HG02973 (cell line): ENCODE measurements at regions not wholly inside any gene's neighbourhood (a gene's known extent, or its start where the extent isn't known, plus 50 kb on each side); places are given as distances from the start of the nearest gene placed in this dataset.
"Not testable (repeated sequence)": the region's sequence is repeated elsewhere in the genome, so short reads cannot be mapped to it uniquely, and the experiment has no call there.

ENCODE experiments used
- ATAC-seq: cut with Tn5 transposase; IDR thresholded peaks from one replicate; pipeline ENCODE4 v1.9.1; 2021; ENCODE audit warnings: moderate library complexity; ENCODE audit not compliant: unreplicated experiment

DNA sequence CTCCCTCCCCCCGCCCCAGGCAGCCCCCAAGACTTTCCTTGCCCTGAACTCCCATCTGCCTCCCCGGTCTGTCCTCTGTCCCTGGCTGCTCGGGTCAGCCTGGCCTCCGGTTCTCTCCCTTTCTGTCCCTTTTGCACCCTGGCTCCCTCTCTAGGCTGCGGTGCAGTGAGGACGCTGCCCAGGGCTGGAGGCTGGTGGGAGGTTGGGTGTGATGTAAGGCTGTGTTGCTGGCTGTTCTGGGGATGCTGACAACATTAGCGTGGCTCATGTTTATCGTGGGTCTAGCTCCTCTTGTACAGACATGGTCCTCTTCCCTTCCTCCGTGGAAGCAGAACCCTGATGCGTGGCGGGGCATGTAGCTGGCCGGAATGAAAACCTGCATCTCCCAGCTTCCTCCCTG, 357.5 kb downstream of the CNTNAP3B start:
- not testable (repeated sequence) for ATAC-seq

DNA sequence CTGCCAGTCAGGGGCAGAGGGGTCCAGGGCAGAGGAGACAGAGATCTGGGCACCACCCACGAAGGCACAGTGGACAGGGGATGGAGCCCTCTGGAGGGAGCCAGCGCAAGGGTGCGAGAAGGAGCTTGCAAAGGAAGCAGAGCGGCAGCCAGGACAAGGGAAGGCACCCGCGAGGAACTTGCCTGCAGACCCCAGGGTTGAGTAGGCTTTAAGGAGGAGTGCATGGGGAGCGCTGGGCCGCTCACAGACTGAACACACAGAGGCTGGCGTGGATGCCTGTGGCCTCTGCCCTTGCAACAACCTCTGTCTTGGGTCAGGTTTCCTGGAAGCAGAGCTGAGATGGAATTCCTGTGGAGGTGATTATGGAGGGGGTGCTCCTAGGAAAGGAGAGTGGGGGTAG, 374.4 kb downstream of the CNTNAP3B start:
- not testable (repeated sequence) for ATAC-seq

DNA sequence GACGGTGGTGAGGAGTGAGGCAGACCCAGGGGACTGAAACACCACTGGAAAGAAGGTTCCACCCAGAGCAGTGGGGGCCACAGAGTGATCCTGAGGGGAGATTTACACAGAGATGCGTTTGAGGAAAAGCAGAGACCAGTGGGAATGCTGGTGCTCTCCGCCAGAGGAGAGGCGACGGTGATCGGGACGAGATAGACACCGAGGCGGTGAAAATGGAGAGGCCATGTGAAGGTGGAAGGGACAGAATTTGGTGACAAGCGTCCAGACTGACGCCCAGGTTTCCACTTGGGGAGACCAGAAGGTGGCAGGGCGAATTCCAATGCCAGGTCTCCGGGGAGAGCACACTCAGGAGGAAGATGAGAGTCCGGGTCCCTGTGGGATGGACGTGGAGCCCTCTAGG, 374.8 kb downstream of the CNTNAP3B start:
- ATAC-seq: not testable (repeated sequence)

DNA sequence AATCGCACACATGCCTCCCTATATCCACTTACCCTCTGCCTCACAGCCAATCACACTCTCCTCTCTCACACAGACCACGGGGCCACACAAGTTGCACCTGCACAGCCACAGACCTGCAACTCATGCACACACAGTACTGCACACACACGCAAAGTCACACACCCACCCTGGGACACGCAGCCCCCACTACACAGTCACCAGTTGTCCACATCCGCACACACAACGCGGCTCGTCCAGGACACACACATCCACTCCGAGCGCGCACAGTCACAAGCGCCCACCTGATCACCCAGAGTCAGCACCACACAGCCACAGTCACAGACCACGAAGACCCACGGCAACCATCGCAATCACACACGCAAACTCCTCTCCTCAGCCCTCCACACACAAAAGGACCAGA, 387.3 kb downstream of the CNTNAP3B start:
- not testable (repeated sequence) for ATAC-seq

DNA sequence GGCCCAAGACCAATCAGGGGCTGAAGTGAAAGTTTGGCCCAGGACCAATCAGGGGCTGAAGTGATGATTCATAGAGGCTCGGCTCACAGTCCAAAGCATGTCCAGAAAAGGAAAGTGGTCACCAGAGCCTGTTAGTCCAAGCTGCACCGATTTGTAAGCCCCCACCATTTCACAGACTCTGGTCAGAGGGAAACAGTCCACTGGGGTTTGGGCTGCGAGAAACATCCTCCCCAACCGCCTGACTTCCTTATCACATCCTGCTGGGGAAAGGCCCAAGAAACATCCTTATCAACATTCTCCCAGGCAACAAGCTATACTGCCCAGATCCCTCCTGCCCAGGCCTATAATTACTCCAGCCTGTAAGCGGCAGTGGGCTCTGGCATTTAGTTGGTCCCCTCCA, 388.1 kb downstream of the CNTNAP3B start:
- ATAC-seq: not testable (repeated sequence)

DNA sequence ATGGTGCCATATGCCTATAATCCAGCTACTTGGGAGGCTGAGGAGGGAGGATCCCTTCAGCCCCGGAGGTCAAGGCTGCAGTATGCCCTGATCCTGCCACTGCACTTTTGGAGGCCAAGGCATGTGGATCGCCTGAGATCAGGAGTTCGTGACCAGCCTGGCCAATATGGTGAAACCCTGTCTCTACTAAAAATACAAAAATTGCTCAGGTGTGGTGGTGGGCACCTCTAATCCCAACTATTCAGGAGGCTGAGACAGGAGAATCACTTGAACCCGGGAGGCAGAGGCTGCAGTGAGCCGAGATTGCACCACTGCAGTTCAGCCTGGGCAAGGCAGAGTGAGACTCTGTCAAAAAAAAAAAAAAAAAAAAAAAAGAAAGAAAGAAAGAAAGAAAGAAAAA, 390.5 kb downstream of the CNTNAP3B start:
- ATAC-seq: not testable (repeated sequence)

DNA sequence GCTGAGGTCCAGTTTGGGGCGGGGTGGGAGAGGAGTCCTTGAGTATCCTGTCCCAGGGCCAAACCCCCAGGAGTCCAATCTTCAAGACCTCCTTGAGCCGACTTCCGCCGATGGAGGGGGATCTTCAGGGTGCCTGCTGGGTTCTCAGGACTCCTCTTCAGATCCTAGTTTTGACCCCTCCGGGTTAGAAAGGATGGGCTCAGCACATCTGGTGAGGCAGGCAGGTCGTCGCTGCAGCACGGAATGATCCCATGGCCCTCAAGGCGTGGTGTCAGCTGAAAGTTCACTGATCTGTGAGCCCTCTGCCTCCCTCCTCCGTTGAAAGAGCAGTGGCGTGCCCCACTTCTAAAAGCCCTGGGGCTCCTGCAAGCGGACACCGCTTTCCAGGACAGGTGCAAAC, 430.0 kb downstream of the CNTNAP3B start:
- not testable (repeated sequence) for ATAC-seq

DNA sequence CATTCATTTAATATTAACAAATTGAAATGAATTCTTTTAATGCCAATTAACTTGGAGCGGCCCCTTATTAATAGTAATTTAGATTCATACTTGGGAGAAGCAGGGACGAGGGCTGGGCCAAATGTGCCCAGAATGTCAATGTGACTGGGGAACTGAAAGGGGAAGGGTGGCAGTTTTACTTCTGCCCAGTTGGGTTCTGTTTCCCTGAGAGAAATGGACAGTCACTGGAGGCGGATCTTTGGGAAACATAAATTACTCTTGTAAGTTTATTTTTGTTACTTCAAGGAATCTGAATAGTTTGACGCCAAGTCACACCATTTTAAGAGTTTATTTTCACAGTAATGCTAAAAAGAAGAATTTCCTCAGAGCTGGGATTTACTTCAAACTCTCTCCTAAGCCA, 432.1 kb downstream of the CNTNAP3B start:
- ATAC-seq: not testable (repeated sequence)

DNA sequence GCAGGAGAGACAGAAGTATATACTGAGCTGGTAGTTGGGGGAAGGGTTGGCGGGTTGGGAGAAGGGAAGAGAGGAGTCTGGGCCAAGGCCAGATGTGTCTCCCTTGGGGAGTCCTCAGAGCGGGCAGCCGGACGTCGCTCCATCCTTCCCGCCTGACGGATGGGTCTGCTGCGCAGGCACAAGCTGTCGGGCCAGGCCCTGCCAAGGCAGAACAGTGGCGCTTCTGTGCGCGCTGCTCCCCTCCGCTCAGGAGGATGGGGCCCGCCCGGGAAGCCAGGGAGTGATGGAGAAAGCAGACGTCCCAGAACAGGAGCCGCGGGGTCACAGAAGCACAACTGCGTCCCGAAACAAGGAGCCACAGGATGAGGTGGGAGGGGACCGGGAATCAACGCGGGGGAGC, 449.9 kb downstream of the CNTNAP3B start:
- not testable (repeated sequence) for ATAC-seq

DNA sequence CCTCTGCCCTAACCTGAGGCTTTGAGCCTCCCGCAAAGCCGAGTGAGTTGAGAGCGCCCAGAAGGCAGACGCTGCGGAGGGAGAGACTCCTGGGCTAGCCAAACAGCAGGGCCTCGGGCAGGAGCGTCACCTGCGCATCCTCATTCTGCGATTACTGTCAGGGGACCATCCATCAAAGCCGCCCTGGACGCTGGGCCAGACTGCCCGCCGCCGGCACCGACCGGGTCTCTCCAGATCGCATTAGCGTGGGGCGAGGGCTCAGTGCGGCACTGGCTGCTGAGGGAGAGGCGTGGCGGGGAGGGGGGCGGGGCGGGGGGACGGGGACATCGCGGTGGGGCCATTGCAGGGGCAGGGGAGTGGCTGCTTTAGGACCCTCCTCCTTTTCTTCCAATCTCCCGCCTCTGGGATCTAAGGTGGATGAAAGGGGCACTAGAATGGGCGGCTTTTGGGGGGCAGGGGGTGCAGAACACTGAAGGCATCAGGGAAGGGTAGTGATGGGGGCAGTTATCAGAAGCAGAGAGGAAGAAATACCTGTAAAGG, 465.7 kb downstream of the CNTNAP3B start:
- not testable (repeated sequence) for ATAC-seq

DNA sequence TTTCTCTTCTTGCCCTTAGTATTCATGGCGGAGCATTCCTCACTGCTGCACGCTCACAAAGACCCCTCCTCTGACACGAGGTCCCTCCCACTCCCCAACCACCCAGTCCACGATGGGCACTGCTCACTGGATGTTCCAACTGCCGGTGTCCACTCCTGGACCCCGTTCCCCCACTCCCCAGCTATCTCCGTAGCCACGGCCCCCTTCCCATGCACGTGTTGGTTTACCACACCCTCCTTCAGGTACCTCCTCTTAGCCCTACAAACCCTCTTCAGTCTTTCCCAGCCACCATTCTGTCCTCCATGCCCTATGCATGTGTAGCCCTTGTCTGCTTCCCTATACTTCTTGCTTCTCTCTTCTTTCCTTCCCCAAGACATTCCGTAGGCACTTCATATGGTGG, 469.6 kb upstream of the ZNG1F start:
- ATAC-seq: not testable (repeated sequence)

DNA sequence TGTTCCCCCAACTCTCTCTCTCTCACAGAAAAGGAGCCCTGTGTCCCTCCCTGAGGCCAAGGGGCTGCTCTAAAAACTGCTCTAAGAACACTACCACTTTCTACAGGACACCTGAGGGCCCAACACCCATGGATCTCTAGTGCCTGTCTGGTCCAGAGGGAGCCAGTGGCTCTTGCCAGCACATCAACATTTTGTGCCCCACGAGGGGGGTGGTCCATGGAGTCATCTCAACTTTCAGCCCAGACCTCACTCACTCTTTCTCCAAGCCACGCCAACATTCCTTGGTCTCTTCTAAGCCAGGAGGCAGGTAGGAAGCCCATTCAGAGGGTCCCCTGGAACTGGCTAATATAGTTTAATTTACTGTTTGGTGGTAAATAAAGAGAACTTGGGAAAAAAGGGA, 469.0 kb upstream of the ZNG1F start:
- not testable (repeated sequence) for ATAC-seq

DNA sequence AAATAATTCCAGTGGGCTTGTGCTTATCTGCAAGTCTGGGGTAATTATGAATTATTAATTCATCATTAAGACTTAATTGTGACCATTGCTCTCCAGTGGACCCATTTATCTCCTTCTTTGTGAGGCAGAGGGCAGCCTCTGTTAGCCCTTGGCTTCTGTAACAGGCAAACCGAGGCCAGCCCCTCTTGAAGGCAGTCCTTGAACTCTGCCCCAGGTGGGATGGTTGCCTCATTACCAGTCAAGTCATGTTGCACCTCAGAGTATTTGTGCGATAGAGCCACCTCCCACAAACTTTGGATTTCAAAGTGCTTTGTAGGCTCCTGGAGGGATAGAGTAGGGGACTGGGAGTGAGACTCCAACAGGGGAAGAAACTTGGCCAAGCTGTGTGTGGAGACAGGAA, 468.0 kb upstream of the ZNG1F start:
- not testable (repeated sequence) for ATAC-seq

DNA sequence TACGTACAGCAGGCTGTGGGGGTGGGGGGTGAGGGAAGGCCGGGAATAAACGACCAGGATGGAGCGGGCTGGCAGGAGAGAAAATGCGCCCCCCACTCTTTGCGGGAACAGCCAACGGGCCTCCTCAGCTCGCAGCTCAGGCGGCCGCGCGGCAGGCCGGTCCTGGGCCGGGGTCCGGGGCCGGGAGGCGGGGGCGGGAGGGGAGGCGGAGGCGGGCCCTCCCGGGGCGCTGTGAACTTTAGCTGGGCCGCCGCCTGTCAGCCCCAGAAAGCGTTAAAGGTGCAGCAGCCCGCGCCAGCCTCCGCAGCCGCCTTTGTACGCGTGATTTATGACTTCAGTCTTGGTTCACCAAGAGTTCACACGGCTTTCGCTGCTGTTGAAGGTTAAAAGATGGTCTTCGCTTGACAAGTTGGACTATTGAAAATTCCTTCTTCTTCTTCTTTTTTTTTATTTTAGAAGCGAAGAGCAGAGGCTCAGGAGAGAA, 466.0 kb upstream of the ZNG1F start:
- ATAC-seq: not testable (repeated sequence)

DNA sequence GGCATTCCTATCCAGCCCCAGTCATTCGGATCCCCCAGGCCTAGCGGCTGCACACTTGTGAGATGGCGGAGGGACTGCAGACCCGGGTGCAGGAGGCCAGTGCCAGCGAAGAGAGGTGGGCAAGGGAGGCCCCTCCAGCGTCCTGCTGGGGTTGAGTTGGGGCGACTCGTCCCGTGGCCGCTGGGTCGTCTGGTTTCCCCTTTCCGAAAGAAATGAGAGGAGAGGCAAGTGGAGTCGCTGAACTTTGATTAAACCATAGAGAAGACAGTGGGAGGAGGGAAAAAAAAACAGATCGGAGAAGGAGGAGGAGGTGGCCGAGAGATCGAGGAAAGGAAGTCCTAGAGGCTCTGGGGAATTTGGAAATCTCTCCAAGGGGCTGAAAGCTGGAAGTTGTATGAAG, 465.2 kb upstream of the ZNG1F start:
- ATAC-seq: not testable (repeated sequence)

DNA sequence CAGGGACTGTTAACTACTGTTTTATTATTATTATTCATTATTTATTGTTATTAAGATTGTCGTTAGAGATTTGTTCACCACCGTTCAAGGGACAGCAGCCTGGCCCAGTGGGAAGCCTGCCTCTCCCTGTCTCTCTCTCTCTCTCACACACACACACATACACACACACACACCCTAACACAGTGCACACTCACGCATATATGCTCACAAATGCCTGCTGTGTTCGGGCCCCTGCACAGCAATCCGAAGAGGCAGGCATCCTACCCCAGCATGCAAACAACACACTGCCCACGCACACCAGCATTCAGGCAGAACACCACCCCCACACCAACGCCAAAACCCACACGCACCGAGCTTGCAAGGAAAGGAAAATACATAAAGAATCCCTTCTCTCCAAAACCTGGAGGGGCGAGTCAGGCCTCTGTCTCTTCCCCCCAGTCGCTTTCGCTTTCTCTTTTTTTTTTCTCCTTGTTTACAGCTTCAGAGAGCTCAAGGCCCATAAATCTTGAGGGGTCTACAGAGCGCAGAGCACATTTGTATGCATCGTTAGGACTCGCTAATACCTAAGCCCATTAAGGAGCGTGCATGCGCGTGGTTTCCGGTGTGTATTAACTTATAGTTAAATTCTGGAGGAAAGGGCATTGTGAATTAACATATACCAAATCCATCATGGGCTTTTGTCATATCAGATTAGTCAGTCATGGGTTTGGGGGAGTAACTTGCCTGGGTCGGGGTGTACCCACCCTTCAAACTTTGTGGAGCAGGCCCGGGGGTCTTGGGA, 464.6 kb upstream of the ZNG1F start:
- not testable (repeated sequence) for ATAC-seq

DNA sequence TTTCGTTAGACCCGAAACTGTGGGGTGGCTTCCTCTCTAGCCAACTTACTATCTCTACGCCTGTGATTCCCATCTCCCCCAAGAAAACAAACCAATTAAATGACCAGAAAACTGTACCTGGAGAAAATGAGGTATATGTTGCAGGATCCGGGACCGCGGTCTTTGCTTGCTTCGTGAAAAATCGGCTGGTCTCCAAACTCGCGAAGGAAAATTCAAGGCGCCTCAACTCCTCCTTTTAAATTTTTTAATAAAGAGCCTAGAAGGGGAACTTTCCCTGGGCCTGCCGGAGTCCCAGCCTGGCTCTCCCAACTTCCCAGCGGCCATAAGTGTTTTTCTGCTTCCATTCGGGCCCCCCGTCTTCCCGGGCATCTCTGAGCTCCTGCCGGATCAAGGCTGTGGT, 463.7 kb upstream of the ZNG1F start:
- not testable (repeated sequence) for ATAC-seq

DNA sequence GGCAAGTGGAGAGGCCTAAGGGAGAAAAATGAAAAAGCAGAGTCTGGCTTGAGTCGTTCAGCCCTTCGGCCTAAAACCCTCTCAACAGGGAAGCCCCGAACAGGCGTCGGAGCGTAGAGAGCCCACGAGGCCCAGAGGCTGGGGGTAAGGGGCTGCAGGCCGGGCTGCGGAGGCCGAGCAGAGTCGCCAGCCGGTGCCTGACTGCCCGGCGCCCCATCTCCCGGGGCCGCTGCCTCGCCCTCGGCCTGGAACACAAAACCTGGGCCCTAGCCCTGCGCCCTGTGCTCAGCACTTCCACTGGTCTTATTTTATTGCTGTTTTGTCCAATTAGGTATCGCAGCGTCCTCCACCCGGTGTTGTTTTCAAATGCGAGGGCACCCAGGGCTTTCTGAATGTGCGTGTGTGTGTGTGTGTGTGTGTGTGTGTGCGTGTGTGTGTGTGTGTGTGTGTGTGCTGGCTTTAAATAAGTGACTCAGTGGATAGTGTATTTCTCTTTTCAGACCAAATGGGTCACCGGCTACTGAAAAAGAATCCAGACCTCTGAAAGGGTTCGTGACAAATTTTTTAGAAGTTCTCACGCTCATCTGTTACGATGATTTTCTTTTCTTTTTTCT, 463.1 kb upstream of the ZNG1F start:
- ATAC-seq: not testable (repeated sequence)

DNA sequence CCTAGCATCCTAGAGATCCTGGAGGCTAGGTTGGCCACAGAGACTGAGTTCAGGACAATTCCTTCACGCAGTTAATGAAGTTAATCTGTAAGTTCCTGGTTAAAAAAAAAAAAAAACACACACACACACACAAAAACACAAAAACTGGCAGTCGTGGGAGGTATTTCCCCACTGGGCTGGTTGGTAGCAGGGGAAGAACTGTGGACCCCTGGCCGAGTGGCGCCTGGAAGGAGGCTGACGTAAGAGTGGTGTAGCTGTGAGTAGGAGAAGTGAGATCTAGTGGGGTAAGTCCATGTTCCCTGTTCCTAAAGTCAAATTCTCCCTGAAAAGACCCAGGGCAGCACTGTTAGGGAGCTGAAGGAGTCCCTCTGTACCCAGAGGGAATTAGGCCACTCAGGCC, 461.0 kb upstream of the ZNG1F start:
- ATAC-seq: not testable (repeated sequence)

DNA sequence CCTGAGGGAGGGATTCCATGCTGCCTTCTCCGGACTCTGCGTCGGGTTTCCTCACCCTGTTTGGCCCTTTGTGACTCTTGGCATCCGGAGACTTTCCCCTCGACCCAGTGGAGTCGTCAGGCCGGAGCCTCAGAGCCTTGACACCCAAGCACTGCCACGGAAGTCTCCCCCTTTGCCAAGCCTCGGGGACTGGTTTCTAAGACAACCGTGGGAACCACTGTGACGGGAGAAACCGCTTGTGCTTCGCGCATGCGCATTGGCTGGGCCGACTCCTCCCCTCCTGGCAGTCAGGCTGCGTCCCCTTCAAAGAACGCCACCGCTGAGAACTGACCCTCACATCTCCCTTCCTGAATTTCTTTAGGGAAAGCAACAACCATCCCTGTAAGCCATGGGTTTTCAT, 459.4 kb upstream of the ZNG1F start:
- not testable (repeated sequence) for ATAC-seq

DNA sequence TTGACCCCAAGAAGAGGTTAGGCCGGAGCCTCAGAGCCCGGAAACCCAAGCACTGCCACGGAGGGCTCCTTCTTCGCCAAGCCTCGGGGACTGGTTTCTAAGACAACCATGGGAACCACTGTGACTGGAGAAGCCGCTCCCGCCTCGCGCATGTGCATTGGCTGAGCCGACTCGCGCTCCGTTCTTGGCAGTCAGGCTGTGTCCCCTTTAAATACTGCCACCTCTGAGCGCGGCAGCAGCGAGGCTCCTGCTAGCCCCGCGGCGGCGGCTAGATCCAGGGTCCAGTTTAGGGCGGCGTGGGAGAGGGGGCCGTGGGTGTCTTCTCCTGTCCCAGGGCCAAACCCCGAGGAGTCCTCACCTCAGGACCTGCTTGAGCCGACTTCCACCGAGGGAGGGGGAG, 457.1 kb upstream of the ZNG1F start:
- ATAC-seq: not testable (repeated sequence)
